ENCODE measurements at regions not wholly inside any gene's neighbourhood (a gene's known extent, or its start where the extent isn't known, plus 50 kb on each side); places are given as distances from the start of the nearest gene placed in this dataset.

- ATAC-seq, result no peak
These were observed 286.3 kb upstream of the ZMIZ1 start for GRCh38 chr10:78782441-78782840.

GRCh38 chr10:78783753-78784152, 285.0 kb upstream of the ZMIZ1 start:
- intact Hi-C loops (cut with DNase I, micrococcal nuclease), result no loop called here
- DNase-seq (no peak), ATAC-seq (no peak)

More at GRCh38 chr10:78782441-78782840, 286.3 kb upstream of the ZMIZ1 start:
- intact Hi-C loops (cut with DNase I, micrococcal nuclease), result no loop called here
- no peak for DNase-seq

- DNase-seq, result no peak
- ATAC-seq, result no peak
- intact Hi-C loops (cut with DNase I, micrococcal nuclease), result no loop called here
These were observed 284.2 kb upstream of the ZMIZ1 start for GRCh38 chr10:78784546-78784945.

- intact Hi-C loops (cut with DNase I, micrococcal nuclease), result no loop called here
- DNase-seq (no peak), ATAC-seq (no peak)
These were observed 283.7 kb upstream of the ZMIZ1 start for GRCh38 chr10:78785066-78785465.

- DNase-seq (no peak), ATAC-seq (no peak)
- intact Hi-C loops (cut with DNase I, micrococcal nuclease), result no loop called here
These were observed 282.8 kb upstream of the ZMIZ1 start for GRCh38 chr10:78785991-78786390.

GRCh38 chr10:78787125-78787524, 281.6 kb upstream of the ZMIZ1 start:
- no peak for DNase-seq
- no peak for ATAC-seq
- intact Hi-C loops (cut with DNase I, micrococcal nuclease), result no loop called here

GRCh38 chr10:78794736-78795455, 273.9 kb upstream of the ZMIZ1 start:
- ATAC-seq (no peak), DNase-seq (no peak)
- intact Hi-C loops (cut with DNase I, micrococcal nuclease), result no loop called here

- no peak for ATAC-seq
- intact Hi-C loops (cut with DNase I, micrococcal nuclease), result no loop called here
These were observed 269.6 kb upstream of the ZMIZ1 start for GRCh38 chr10:78798976-78799730.

GRCh38 chr10:78800006-78800405, 268.8 kb upstream of the ZMIZ1 start:
- DNase-seq (no peak), ATAC-seq (no peak)
- intact Hi-C loops (cut with DNase I, micrococcal nuclease), result no loop called here

More at GRCh38 chr10:78798976-78799730, 269.6 kb upstream of the ZMIZ1 start:
- no peak for DNase-seq

GRCh38 chr10:78800535-78801320, 268.0 kb upstream of the ZMIZ1 start:
- DNase-seq, result no peak
- intact Hi-C loops (cut with DNase I, micrococcal nuclease), result no loop called here
- no peak for ATAC-seq

GRCh38 chr10:78802431-78802830, 266.3 kb upstream of the ZMIZ1 start:
- ATAC-seq, result no peak
- DNase-seq, result no peak
- intact Hi-C loops (cut with DNase I, micrococcal nuclease), result no loop called here

GRCh38 chr10:78802866-78803265, 265.9 kb upstream of the ZMIZ1 start:
- ATAC-seq (no peak), DNase-seq (peak; percentile 20 to 37)
- intact Hi-C loops (cut with DNase I, micrococcal nuclease), result no loop called here

- intact Hi-C loops (cut with DNase I, micrococcal nuclease), result no loop called here
- ATAC-seq, result no peak
- no peak for DNase-seq
These were observed 265.1 kb upstream of the ZMIZ1 start for GRCh38 chr10:78803710-78804109.

- intact Hi-C loops (cut with DNase I, micrococcal nuclease), result no loop called here
- DNase-seq, result no peak
- no peak for ATAC-seq
These were observed 264.2 kb upstream of the ZMIZ1 start for GRCh38 chr10:78804411-78805032.

GRCh38 chr10:78805176-78805575, 263.6 kb upstream of the ZMIZ1 start:
- ATAC-seq, result peak; percentile 95
- peak; percentile 42 to 60 for DNase-seq
- intact Hi-C loops (cut with DNase I, micrococcal nuclease), result no loop called here

- ATAC-seq (peak; percentile 19), DNase-seq (no peak)
- intact Hi-C loops (cut with DNase I, micrococcal nuclease), result no loop called here
These were observed 262.0 kb upstream of the ZMIZ1 start for GRCh38 chr10:78806681-78807221.

GRCh38 chr10:78807504-78808203, 261.1 kb upstream of the ZMIZ1 start:
- intact Hi-C loops (cut with DNase I, micrococcal nuclease), result no loop called here
- DNase-seq, result no peak
- ATAC-seq, result no peak

GRCh38 chr10:78808286-78808685, 260.5 kb upstream of the ZMIZ1 start:
- ATAC-seq, result no peak
- intact Hi-C loops (cut with DNase I, micrococcal nuclease), result no loop called here
- DNase-seq, result no peak
